ENCODE measurements at regions not wholly inside any gene's neighbourhood (a gene's known extent, or its start where the extent isn't known, plus 50 kb on each side); places are given as distances from the start of the nearest gene placed in this dataset.

- DNase-seq, result no peak
Measured at GRCh38 chr10:88211230-88211629, 347.8 kb downstream of the PTEN start.

- no peak for DNase-seq
Measured at GRCh38 chr10:88212069-88212468, 348.6 kb downstream of the PTEN start.

- no peak for DNase-seq
Measured at GRCh38 chr10:88213065-88213605, 349.7 kb downstream of the PTEN start.

- peak in 1 of 2 donors; percentile 17 for DNase-seq
Measured at GRCh38 chr10:88216976-88217375, 353.6 kb downstream of the PTEN start.

- no peak for DNase-seq
Measured at GRCh38 chr10:88218362-88218761, 354.9 kb downstream of the PTEN start.

- DNase-seq, result no peak
Measured at GRCh38 chr10:88219753-88220152, 356.3 kb downstream of the PTEN start.

- no peak for DNase-seq
Measured at GRCh38 chr10:88221010-88221973, 357.9 kb downstream of the PTEN start.

- no peak for DNase-seq
Measured at GRCh38 chr10:88222881-88223280, 359.5 kb downstream of the PTEN start.

All from CD4-positive, alpha-beta T cell treated with Interleukin-4 for 1 hour (primary cell).